Brain microvascular endothelial cell (primary cell): ENCODE measurements at regions not wholly inside any gene's neighbourhood (a gene's known extent, or its start where the extent isn't known, plus 50 kb on each side); places are given as distances from the start of the nearest gene placed in this dataset.

Experiments used
- DNase-seq: peaks from one replicate; pipeline ENCODE4 v3.0.0-alpha.2; 2020
- H3K27ac ChIP-seq: fragments of 250-450 bp; sonication (Bioruptor Pico); 2 replicates; pipeline ENCODE4 v1.5.1; 2020; ENCODE audit warnings: mild to moderate bottlenecking, moderate library complexity
- H3K27me3 ChIP-seq: fragments of 250-450 bp; sonication (Bioruptor Pico); replicated peaks from 2 replicates; pipeline ENCODE4 v1.5.1; 2020; ENCODE audit warnings: mild to moderate bottlenecking
- H3K36me3 ChIP-seq: fragments of 250-450 bp; sonication (Bioruptor Pico); replicated peaks from 2 replicates; pipeline ENCODE4 v1.5.1; 2020; ENCODE audit warnings: mild to moderate bottlenecking
- H3K4me3 ChIP-seq: 2 replicates; pipeline ENCODE4 v1.5.1; 2011; ENCODE audit warnings: low read depth, mild to moderate bottlenecking, control low read depth, low read length, moderate library complexity
- in situ Hi-C: cut with HindIII; loops from 2 replicates; pipeline ENCODE4 v1.10.0; 2017; ENCODE audit warnings: low sequenced_read_pairs, low pct_ligation_motif_present
- TF ChIP-seq, protein P1 (sequence below): IDR thresholded peaks from 2 replicates; pipeline ENCODE4 v1.5.1; 2011; ENCODE audit warnings: low read depth, mild to moderate bottlenecking, moderate library complexity, low read length, control low read depth, inconsistent platforms; ENCODE audit errors: missing control alignments

GRCh38 chr9:85228111-85228855 lies 513.5 kb downstream of the AGTPBP1 start:
- Histone ChIP-seq H3K4me3 (no peak overlapping the region), H3K36me3 (no peaks in the 10 kb centered on the region), H3K27ac (no peak overlapping the region), H3K27me3 (no peaks in the 10 kb centered on the region)
- in situ Hi-C loops = no loop called here
- no peak for DNase-seq
- TF ChIP-seq, protein P1, sequence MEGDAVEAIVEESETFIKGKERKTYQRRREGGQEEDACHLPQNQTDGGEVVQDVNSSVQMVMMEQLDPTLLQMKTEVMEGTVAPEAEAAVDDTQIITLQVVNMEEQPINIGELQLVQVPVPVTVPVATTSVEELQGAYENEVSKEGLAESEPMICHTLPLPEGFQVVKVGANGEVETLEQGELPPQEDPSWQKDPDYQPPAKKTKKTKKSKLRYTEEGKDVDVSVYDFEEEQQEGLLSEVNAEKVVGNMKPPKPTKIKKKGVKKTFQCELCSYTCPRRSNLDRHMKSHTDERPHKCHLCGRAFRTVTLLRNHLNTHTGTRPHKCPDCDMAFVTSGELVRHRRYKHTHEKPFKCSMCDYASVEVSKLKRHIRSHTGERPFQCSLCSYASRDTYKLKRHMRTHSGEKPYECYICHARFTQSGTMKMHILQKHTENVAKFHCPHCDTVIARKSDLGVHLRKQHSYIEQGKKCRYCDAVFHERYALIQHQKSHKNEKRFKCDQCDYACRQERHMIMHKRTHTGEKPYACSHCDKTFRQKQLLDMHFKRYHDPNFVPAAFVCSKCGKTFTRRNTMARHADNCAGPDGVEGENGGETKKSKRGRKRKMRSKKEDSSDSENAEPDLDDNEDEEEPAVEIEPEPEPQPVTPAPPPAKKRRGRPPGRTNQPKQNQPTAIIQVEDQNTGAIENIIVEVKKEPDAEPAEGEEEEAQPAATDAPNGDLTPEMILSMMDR = no peak

- TF ChIP-seq, protein P1 = no peak
- in situ Hi-C loops = no loop called here
- no peak overlapping the region for H3K4me3 ChIP-seq
- no peaks in the 10 kb centered on the region for H3K27me3 ChIP-seq
- no peaks in the 10 kb centered on the region for H3K36me3 ChIP-seq
- DNase-seq = no peak
- H3K27ac ChIP-seq = no peak overlapping the region
Measured at GRCh38 chr9:85225180-85225579, 516.6 kb downstream of the AGTPBP1 start.

DNA sequence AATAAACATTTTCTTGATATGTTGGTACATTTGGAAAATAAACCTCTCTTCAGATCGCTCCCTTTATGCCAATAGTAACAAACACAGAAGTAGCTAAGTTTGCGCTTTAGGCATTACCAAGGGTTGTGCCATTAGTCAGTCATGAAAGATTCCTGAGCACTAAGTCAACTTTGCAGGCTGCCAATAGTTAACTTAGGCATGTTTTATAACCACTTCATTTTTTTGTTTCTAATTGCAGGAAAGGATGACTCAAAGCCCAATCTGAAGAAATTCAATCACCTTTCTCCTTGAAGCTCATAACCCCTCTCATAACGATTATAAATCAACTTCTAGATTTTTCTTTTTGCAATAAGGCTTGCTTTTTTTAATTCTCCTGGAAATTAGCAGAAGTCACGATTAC lies 517.0 kb downstream of the AGTPBP1 start:
- in situ Hi-C loops = no loop called here
- Histone ChIP-seq H3K36me3 (no peaks in the 10 kb centered on the region), H3K27ac (no peak overlapping the region)

DNA sequence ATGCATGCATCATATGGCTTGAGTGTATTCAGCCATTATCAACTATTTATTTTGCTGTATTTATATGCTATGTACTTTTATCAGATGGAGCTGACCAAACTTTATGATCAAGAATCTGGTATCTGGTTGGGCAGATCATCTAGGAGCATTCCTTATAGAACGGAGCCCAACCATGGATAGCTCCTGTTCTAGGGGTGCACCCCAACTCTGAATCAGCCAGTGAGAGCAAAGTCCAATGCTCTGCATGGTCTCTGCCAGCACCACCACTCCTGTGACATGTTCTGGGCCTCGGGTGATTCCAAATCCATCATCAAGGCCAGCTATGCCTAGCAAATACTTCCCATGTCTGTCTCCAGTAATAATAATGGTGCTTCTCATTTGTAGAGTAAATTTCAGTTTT lies 517.5 kb downstream of the AGTPBP1 start:
- Histone ChIP-seq H3K27me3 (no peaks in the 10 kb centered on the region), H3K36me3 (no peaks in the 10 kb centered on the region), H3K27ac (no peak overlapping the region), H3K4me3 (no peak overlapping the region)
- TF ChIP-seq, protein P1 = no peak
- DNase-seq = no peak
- in situ Hi-C loops = no loop called here

More for the DNA sequence above, 517.0 kb downstream of the AGTPBP1 start:
- Histone ChIP-seq H3K27me3 (no peaks in the 10 kb centered on the region), H3K4me3 (no peak overlapping the region)
- DNase-seq = peak; percentile 52
- TF ChIP-seq, protein P1 = no peak

DNA sequence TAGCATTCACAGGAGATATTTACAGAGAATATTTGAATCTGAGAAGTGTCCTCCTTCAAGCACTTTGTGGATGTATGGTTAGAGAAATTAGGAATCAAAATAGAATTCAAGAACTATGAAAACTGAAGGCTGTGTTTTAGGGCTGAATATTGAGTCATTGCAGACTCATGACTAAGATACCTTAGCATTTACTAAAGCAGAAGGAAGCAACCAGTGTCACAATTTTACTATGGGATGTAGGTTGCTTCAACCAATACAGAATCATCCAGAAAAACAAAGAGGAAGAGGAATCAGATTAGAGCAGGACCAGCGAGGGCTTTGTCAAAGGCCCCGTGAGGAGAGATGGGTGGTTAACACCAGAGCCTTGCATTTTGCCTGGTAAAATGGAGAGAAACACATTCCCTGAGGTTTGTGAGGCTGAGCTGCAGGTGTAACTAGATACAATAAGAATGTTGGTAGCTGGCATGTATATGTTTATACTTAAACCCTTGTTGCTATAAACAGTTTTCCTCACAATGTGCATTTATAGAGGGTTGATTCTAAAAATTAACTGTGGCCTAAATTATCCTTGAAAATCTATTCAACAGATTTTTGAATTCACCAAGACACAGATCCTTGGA lies 518.1 kb downstream of the AGTPBP1 start:
- in situ Hi-C loops = no loop called here
- H3K27ac ChIP-seq = no peak overlapping the region
- no peak overlapping the region for H3K4me3 ChIP-seq
- TF ChIP-seq, protein P1 = no peak
- no peaks in the 10 kb centered on the region for H3K27me3 ChIP-seq
- H3K36me3 ChIP-seq = no peaks in the 10 kb centered on the region
- DNase-seq = no peak
